GM19035 (cell line): ENCODE measurements at regions not wholly inside any gene's neighbourhood (a gene's known extent, or its start where the extent isn't known, plus 50 kb on each side); places are given as distances from the start of the nearest gene placed in this dataset.

Experiments used
- ATAC-seq: cut with Tn5 transposase; IDR thresholded peaks from one replicate; pipeline ENCODE4 v1.9.1; 2021; ENCODE audit not compliant: unreplicated experiment

DNA sequence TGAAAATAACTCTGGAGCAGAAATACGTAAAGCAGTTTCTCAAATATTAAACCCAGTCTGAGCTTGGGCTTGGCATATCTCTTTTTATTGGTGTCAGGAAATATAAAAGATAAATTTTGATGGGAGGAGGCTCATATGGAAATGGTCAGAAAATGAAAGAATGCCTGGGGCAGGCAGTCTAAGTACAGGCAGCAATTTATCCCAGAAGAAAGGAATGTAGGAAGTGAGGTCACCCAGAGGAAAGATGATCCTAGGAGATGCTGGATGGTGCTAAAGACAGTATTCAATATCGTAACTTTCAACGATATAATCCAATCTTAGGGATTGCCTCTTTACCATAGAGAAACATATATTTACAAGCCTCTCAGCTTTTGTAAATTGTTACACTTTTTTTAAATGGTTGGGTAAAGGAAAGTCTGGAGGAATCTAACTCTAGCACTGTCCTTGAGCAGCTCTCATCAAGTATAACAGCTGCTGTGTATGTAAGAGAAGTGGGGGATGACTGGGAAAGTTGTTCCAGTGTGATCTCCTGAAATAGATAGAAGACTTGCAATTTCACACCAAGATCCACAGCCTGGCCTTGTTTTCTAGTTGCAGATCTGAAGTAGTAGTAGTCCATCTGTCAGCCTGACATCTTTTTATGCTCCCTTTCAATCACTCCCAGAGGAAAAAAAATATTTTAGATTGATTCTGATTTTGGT, 256.9 kb upstream of the SASH1 start:
- no peak for ATAC-seq

DNA sequence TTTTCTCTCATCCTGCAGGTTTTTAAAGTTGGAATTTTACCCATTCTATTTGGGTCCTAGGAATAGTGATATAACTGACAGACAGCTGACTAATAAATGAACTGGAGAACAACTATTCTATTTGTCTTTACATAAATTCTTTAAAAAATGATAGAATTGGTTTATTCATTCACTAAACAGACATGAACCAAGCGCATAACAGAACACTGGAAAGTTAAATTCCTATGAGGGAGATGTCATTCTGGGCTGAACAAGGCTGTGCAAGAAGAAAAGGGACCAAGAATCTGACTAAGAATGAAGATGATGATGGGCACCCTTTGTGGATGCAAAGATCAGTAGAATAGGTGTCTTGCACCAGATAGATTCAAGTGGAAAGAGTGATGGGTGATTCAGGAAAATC, 256.3 kb upstream of the SASH1 start:
- ATAC-seq = no peak

DNA sequence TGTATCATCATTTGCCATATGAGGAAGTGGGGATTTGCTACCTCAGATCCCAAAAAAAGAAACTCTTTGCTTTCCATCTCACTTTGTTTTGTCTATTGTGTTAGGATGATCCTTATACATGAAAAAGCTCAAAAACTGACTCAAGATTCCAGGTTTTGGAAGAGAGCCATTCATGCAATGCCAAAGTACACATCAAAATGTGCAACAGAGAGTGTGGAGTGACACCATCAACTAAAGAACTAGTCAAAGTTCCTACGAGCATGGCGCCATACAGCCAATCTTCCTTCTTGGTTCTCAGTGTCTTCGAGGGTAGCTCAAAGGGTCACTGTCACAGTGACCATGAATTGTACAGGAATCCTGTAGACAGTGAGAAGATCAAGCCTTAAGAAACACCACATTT, 255.8 kb upstream of the SASH1 start:
- no peak for ATAC-seq

DNA sequence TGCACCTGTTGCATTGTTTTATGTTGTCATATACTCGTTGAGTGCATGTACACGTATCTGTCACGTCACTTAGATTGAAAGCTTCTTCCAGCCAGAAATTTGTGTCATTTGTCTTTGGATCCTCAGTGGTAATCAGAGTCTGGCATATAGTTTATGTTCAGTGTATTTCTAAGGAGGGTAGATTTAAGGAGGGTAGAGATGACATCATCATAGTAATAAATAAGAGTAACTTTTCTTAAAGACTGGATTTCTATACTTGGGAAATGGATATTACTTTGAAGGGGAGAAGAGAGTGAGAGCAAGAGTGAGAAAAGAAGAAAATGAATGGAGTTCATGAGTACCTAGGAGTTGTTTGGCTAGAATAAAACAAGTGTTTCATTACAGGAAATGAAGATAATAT, 255.0 kb upstream of the SASH1 start:
- ATAC-seq = no peak

DNA sequence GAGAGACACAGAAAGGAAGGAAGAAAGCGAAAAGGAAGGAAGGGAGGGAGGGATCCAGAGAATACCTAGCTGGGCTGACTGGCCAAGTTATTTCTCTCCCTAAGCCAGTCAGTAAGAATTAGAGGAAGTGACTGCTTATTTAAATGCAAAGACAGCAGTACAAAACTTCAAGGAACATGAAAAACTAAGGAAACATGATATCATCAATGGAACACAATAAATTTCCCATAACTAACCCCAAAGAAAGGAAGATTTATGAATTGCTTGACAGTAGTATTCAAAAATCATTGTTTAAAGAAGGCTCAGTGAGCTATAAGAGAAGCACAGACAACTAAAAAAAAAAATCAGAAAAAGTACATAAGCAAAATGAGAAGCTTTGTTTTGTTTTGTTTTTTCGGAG, 252.3 kb upstream of the SASH1 start:
- ATAC-seq = no peak

DNA sequence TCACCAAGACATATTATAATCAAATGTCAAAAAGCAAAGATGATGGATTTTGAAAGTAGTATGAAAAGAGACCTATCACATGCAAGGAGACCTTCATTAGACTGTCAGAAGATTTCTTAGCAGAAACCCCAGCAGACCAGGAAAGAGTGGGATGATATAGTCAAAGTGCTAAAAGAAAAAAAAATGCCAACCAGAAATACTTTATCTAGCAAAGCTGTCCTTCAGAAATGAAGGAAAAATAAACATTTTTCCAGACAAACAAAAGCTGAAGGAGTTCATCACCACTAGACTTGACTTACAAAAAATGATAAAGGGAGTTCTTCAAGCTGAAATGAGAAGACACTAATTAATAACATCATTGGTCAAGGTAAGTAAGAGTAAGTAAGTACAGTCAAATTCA, 251.2 kb upstream of the SASH1 start:
- no peak for ATAC-seq

DNA sequence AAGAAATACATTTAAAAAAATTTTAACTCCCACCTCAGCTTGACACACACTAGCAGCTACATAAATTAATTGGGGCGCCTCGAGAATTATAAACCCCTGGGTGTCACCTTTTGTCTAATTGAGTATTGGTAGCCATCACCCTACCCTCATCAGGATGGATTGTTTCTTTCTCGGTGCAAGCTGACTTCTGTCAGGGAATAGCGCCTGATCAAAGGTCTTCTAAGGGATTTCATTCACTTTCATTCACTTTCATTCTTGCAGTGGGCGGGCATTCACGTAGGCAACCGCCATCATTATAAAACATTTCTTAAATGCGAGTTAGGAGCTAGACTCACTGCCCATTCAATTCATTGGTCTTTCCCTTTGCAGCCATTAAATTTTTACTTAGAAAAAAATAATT, 239.2 kb upstream of the SASH1 start:
- ATAC-seq = no peak

DNA sequence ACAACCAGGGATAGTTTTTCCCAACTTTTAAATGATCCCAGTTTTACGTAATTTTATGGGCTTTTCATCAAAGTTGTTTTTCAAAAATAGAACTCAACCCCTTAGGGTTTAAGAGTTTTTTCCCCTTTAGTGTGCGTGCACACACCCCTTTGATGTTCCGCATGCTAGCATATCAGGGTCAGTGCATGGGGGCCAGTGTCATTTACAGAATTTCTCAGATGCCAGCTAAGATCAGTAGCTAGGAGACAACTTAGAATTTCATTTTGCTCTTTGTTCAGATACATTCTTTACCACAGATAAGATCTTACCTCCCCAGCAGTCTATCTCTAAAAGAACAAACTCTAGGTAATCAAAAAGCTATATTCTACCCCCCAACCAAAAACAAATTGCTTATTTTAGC, 238.5 kb upstream of the SASH1 start:
- ATAC-seq = no peak

DNA sequence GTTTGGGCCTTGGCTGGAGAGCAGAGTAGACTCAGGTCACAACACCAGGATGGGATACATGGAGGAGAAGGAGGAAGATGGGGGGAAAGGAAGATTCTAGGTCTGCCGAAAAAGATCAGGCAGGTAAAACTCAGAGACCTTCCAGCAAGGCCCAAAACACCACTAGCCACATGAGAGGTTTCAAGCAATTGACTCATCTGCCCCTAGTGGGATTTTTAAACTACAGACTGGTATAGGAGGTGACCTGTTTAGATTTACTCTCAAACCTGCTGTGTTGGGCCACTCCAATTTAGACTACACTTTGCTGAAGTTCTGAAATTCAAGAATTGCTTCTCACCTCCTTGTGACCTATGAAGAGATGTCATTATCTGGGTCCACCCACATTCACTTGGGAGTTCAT, 236.9 kb upstream of the SASH1 start:
- no peak for ATAC-seq

DNA sequence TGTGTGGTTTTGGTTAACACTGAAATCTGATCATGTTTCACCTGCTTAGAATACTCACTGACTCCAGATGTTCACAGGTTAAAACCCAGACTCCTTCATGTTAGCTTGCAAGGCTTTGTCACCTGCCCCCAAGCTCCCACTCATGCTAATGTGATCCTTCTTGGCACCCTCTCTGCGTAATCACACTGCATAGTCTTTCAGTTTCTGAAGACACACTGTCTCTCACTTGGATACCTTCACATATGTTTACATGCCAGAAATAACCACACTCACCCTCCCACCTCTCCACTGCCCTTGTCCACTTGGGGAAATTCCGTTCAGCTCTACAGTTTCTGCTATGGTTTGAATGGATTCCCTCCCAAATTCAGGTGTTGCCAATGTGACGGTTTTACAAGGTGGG, 234.7 kb upstream of the SASH1 start:
- ATAC-seq = no peak

DNA sequence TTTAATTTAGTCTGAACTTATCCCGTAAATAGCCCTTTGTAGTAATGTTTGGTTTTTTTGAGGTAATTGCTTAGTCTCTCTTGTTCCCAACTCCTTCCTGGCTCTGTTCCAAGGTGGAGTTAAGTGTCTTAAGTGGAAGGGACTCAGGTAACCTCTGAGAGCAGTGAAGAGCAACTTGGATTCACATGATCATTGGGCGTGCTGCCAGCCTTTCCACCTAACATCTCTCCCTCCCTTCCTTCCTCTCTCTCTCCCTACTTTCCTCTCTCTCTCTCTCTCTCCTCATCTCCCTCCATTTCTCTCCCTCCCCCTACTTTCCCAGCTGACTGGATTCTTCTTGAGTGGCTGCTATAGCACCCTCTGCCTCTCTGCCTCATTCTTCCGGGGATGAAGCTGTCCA, 232.9 kb upstream of the SASH1 start:
- no peak for ATAC-seq

DNA sequence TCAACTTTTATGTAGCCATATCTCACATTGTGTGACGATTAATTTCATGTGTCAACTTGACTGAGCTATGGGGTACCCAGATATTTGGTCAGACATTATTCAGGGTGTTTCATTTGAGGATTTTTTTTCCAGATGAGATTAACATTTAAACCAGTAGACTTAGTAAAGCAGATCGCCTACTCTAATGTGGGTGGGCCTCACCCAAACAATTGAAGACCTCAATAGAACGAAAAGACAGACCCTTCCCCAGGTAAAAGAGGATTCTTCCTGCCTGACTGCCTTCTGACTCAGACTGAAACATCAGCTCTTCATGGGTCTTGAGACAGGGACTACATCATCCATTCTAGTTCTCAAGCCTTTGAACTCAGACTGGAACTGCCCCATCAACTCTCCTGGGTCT, 231.7 kb upstream of the SASH1 start:
- ATAC-seq = no peak

DNA sequence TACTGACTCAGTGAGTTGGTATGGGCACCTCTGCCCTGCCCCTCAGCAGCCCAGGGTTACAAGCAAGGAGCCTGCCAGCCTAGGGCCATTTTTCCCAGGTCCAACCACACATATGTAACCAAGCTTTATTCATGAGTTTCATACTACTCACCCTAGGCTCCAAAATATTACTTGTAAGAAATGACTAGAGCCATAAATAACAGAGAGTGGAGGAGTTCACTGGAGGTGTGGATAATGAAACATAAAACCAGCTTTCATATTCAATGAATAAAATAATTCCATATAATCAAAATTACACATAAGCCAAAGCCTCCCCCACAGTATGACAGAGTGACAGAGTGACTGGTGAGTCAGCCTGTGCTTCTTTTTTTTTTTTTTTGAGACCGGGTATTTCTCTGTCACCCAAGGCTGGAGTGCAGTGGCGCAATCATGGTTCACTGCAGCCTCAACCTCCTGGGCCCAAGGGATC, 229.8 kb upstream of the SASH1 start:
- ATAC-seq = no peak

DNA sequence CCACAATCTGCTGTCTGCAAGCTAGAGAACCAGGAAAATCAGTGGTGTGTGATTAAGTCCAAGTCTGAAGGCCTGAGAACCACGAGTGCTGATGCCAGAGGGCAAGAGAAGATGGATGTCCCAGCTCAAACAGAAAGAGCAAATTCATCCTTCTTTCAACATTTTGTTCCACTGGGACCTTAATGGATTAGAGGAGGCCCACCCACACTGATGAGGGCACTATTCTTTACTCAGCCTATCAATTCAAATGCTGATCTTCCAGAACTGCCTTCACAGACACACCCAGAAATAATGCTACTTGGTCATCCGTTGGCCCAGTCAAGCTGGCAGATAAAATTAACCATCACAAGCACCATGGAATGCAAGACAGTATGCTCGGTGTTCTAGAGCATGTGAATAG, 226.6 kb upstream of the SASH1 start:
- no peak for ATAC-seq

DNA sequence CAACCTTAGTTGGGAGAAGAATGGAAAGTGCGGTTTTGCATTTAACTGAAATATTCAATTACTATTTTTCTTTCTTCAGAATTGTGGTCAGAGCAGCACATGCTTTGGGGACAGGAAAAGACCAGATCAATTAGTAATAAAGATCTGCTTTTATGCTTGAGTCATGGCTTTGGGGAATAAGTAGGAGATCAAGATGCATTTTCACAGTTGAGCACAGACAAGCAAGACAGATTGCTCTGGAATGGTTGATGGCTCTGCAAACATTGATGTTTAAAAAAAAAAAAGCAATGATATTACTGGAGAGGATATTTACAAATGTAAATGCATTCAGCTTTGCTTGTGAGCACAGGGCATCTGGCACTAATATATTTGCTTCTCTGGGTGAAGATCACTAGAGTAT, 224.4 kb upstream of the SASH1 start:
- ATAC-seq = no peak

DNA sequence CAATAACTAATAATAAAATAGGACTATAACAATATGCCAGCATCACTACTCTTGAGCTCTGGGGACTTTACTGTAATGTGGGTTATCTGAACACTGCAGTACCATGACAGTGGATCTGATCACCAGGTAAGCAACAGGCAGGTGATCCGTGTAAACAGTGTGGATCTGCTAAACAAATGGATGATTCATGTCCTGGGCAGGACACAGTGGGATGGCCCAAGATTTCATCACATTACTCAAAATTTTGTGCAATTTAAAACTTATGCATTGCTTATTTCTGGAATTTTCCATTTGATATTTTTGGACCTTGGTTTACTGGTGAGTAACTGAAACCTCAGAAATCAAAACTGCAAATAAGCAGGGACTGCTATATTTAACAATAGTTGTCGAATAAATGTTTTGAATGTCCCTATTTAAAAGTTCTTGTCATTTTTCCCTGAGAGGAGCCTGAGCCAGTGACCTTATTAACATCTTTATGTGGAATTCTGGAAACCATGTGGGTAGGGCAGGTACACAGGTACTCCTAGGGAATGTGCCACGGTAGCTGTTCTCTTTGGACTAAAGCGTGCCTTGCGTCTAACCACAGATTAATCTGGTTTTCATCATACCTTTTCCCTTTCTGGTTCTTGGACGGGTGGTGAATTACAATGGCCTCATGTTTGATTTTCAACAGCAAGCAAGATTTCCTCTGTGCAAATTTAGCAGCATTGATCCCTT, 214.5 kb upstream of the SASH1 start:
- ATAC-seq = no peak

DNA sequence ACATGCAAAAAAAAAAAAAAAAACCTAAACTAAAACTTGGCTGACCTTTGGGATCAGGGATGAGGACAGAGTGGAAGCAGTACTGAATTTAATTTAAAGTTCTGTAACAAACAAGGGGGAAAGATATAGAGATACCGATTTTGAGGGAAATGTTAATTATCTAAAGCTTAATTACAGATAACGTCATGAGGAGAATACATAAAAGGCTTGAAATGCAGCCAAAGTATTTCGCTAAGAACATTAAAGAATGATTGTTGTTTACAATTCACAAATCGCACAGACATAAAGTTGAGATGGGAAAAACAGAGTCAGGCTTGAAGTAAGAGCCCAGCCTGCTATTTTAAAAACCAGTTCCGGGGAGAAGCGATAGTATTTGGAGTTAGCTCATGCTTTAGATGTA, 208.0 kb upstream of the SASH1 start:
- no peak for ATAC-seq

DNA sequence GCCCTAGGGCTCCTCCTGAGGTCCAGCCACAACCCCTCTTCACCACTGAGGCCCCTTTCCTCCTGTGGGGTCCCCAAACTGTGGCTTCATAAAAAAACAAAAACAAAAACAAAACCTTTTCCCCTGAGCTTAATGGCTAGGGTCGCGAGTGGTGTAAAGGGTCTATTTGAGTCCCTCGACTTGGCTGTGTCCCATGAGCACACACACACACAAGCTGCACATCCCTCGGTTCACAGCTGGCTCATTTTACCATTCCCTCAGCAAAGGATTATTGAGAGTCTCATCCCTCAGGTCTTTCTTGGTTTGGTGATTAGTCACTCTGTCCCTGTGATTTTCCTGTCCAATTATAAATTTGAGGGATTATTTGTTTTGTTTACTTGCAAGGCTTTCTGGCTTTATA, 206.1 kb upstream of the SASH1 start:
- ATAC-seq = no peak

DNA sequence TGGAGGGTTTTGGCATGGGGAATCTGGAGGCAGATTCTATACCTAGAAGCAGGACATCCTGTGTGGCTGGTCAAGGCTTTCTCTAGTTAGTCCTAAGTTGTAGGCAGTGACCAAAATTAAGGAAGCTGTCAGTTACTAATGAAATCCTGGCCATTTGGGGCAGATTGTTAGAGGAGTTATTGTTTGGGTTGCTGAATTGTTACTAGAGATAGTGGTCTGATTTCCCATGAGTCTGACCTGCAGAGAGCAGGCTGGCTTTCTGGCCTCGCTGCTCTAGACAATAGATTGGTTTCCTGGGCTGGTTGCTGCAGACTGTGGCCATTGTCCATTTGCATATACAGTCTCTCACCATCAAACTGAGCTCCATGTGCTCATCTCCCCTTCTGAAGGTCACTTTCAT, 205.0 kb upstream of the SASH1 start:
- ATAC-seq = no peak

DNA sequence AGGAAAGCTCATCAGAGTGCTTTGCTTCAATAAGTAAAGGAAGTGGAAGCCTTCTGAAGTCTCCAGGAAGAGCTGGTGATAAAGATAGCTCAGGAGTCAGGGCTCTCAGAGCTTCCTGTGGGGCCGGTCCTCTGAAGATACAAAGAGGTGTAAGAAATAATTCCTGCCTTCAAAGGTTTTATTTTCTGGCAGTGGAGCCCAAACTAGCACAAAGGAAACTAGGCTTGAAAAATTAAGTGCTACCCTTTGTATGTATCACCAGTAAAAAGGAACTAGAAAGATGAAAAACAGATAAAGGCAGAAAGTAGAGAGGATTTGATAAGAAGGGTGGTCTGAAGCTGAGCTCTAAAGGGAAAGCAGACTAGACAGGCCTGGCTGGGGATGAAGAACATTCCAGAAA, 204.1 kb upstream of the SASH1 start:
- no peak for ATAC-seq

DNA sequence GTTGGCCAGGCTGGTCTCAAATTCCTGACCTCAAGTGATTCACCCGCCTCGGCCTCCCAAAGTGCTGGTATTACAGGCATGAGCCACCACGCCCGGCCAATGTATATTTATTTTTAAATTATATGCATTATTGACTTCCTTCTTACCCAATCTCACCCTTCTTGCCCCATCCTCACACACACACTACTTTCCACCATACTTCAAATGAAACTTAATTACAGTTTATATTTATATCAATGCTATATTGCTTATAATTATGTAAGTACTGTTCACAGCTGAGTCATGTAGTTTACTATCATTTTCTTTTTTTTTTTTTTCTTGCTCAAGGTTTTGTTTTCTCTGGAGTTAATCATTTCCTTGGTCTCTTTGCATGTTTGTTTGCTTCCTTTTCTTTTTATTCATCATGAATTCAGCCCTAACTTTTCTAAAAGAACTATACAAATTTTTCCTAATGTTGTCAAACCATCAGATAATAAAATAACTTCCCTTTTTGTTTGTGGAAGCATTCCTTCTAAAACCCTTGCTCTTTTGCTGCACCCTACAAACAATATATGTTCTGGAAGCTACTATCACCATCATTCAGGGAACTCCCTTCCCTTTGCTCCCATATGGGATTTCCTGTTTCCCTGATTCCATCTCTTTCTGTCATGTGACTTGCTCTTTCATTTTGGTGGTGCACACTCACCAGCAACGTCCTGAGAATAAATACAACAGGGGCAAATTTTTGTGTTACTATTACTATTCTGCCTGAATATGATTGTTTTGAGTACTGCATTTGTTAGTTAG, 201.7 kb upstream of the SASH1 start:
- ATAC-seq = no peak

DNA sequence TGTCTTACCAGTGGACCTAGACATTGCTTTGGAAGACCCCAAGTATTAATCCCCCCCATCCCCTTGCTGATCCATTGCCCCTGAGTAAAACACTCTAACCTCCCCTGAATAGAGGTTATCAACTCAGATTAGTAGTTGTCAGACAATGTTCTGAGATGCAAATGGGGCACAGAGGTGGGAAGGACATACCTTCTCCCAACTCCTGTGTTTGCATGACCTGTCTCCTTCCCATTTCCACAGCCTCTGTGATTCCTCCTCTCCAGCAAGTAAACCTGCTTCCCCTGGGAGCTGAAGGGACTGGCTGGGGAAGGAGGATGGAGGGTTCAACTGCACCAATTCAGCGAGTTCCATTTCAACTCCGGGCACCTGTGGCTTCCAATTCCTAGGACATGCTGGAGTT, 199.8 kb upstream of the SASH1 start:
- ATAC-seq = no peak
